PC-3 (cell line): ENCODE measurements at regions not wholly inside any gene's neighbourhood (a gene's known extent, or its start where the extent isn't known, plus 50 kb on each side); places are given as distances from the start of the nearest gene placed in this dataset.

ENCODE experiments used
- CTCF ChIP-seq: fragments of 300-600 bp; sonication (generic); conservative IDR thresholded peaks from 2 replicates; pipeline ENCODE4 v1.5.1; 2017; ENCODE audit warnings: antibody characterized with exemption, low read depth, mild to moderate bottlenecking, low read length
- EZH2 ChIP-seq: fragments of 300-600 bp; sonication (generic); IDR thresholded peaks from one replicate; pipeline ENCODE4 v1.6.1; 2017; ENCODE audit warnings: antibody characterized with exemption, mild to moderate bottlenecking, low read length; ENCODE audit not compliant: unreplicated experiment

DNA sequence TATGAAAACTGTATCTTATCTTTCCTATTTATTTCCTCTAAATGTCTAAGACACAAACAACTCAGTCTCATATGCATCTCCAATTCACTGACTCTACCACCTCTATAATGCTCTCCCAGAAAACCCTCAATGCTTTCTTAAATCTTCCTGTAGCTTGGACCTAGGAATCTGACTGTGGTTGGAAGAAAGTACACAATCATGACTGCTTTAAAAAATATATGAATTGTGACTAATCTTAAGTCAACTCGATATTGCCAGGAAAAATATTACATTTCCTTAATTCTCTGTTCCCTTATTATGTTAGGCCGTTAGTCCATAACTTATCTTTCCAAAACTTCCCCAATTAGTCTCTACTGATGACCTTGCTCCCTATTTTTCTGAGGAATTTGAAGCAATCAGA, 87.0 kb downstream of the SPCS3 start:
- no peak for TF ChIP-seq CTCF
- no peak for TF ChIP-seq EZH2
